ENCODE measurements at regions not wholly inside any gene's neighbourhood (a gene's known extent, or its start where the extent isn't known, plus 50 kb on each side); places are given as distances from the start of the nearest gene placed in this dataset.
"Not testable (repeated sequence)": the region's sequence is repeated elsewhere in the genome, so short reads cannot be mapped to it uniquely, and the experiment has no call there.

DNA sequence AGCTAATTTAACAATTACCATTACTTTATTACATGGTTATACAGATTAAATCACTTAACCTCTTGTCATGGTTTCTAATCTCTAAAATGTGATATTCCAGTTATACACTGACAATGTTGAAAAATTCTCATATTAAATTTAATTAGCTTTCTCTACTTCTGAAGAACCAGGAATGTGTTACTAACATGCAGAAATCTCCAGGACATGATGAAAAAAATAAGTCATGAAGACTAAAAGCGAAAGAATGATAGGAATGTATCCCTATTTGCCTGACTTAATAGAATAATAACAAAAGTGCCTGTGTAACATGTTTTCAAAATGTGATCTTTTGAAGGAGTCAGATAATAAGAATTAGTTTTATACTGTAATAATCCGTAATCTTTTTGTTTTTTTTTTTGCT, 2823.7 kb upstream of the PCDH20 start:
- DNase-seq (ENCODE audit: low read depth, low spot score) = no peak

DNA sequence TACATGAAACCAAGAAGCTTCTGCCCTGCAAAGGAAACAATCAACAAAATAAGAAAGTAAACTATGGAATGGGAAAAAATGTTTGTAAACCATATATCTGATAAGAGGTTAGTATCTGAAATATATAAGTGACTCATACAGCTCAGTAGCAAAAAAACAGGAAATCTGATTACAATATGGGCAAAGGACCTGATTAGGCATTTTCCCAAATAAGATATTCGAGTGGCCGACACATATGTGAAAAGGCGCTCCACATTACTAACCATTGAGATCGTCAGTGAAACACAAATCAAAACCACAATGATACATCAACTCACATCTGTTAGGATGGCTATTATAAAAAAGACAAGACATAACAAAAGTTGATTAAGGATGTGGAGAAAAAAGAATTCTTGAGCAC, 2818.6 kb upstream of the PCDH20 start:
- DNase-seq (ENCODE audit: low read depth, low spot score) = no peak

DNA sequence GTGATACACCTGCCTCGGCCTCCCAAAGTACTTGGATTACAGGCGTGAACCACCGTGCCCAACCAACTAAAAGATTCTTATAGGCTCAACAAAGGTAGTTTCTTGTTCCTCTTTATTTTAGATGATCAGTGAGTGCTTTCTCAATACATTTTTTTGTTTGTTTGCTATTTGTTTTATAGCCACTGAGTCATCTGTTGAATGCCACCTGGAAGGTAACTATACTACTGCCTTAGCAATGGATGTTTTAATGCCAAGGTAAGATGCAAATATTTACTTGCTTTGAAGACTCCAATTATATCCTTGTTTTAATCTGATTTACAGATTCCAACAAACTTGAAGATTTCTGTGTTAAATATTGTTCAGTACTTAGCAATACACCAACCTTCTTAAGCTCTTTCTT, 2807.4 kb upstream of the PCDH20 start:
- no peak for DNase-seq (ENCODE audit: low read depth, low spot score)

DNA sequence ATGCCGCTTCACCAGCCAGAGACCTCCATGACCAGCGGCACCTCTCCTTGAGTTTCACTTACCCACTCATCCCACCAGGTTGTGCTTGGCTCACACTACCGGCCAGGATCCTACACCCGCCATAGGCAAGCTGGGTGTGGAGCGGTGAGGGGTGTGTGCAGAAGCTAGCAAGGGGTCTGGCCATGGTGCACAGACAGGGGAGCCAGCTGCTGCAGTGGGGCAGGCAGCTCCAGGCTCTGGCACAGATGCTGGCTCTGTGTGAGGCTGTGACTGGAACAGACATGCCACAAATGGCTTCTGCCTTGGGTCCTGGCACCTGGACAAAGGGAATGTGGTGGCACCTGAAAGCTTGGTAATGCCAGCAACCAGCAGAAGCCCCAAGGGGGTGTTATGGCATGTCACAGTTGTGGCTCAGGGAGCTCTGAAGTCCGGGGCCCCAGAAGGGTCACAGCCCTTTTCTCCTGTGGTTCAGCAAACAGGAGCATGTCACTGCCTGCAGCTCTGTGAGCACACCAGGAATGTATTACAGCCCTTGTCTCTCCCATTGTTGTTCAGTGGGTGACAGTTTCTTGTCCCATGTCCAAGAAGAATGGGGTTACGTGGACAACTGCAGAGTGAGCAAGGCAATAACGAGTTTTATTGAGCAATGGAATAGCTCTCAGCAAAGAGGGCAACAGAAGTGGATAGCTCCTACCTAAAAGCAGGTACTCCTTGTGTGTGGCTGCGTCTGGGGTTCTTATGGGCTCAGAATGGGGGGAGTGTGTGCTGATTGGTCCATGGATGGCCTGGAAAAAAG, 2791.0 kb upstream of the PCDH20 start:
- no peak for DNase-seq (ENCODE audit: low read depth, low spot score)

DNA sequence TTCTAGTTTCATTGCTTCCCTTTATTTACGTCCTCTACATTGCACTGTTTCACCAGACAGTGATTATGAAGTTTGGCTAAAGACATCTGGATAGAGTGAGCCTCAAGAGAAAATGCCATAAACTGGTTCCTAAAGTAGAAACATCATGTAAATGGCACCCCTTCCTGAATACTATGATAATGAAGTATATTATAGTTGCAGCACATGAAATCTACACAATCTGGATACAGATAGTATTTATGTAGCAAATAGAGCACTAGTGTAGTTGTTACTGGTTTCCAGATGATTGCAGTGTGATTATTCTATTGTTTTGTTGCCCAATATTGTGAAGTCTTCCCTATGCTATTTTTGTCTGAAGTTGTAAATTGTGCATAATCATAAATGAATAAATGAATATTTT, 2786.9 kb upstream of the PCDH20 start:
- DNase-seq (ENCODE audit: low read depth, low spot score) = no peak

DNA sequence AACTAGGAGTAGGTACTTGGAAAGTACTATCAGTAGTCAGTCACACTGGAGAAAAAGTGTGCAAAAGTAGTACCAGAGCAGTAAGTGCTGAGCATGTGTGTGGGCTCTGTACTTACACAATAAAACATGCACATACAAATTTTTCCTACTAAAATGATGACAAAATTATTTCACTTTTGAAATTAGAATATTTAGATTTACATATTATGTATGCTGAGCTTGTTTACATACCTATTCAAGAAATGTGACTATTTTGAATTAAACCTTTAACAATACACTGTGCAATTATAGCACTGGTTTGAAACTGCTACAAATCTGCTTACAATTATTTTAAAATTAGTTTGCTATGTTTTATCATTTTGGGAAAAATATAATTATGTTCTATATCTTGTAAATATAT, 2781.6 kb upstream of the PCDH20 start:
- DNase-seq (ENCODE audit: low read depth, low spot score) = no peak

DNA sequence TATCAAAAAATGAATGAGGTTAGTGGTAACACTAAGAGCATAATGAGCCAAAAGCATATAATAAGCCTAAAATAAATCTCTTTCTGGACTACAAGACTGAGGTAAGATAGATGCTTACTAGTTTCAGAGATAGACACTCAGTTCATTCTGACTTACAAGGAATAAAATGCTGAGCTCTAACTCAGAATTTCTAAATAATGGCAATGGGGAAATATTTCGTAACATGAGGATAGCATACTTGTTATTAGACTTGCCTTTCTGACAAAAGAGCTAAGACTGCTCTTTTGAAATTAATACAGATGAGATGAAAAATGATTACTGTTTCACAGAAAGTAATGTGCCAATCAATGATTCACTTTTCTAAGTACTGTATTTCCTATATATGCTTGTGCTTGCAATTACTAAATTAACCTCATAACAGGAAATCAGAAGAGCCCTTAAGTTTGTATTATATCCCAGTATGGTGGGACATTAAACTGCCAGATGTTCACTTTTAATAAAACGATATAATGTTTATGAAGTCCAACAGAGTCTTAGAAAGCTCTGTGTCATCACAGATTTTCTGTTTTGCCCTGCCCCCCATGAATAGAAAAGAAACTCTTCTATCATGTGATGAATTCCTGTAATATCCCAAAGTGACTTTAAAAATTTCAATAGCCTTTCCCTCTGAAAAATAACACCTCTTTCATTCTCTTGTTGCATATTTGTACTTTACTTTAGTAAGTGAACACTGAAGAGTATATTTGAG, 2771.0 kb upstream of the PCDH20 start:
- no peak for DNase-seq (ENCODE audit: low read depth, low spot score)

DNA sequence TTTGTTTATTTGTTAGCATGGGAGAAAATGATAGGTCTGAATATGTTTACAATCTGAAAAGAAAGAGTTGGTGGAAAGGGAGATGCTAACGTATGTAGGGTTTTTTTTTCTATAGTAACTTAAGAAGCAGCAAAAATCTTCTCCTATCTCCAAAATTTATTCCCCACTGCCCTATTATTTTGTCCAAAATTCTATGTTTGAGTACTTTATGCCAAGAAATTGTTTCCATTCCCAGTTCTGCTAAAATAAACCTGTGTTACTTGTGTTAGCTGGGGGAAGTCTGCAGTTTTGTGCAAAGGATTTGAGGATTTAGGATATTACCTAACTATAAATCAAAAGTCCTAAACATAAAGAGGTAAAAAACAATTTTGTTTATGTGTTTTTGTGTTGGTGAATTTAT, 2770.4 kb upstream of the PCDH20 start:
- no peak for DNase-seq (ENCODE audit: low read depth, low spot score)

DNA sequence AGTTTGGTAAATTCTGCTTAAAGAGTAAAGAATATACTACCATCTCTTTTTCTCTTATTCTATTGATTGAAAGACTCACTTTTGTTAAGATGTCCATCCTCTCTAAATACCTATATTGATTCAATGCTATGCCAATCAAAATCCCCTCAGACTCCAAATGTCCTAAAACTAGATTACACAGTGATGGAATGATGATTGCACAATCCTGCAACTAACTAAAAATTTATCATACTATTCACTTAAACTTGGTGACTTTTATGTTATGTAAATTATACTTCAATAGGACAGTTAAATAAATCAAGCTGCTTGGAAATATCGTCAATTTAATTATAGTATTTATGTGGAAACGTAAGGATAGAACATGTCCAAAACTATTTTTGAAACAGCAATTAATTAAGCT, 2765.1 kb upstream of the PCDH20 start:
- DNase-seq (ENCODE audit: low read depth, low spot score) = no peak

DNA sequence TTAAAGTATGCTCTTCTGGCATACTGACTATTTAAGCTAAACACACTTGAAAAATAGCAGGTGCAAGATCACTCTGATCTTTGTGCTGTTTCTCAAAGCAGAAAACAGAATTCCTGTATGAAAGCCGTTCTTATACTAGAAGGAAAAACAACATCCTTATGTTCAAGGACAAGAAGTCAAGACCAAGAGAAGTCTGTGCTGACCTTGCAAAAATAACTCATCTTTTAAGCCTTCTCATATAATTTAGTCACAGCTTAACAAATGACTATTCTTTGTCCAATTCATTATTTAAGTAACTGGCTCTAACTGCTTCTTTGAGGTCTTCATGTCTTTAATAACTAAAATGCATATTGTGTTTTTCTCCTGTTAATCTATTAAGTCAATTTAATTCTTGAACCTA, 2750.2 kb upstream of the PCDH20 start:
- no peak for DNase-seq (ENCODE audit: low read depth, low spot score)

DNA sequence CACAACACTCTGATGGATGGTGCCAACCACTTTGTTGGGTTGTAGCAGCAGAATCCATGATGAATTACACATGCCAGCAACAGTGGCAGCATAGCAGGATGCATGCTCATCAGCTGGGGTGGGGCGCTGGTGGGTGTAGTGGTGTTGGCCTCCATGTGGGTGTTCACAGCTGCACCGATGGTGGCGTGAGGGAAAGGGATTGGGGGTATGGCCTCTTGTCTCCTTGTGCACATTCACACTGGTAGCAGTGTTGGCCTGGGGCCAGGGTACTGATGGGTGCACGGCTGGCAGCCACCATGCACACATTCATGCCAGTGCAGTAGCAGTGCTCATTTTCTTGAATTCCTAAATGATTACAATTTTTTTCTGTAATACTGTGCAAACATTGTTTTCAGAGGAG, 2748.8 kb upstream of the PCDH20 start:
- no peak for DNase-seq (ENCODE audit: low read depth, low spot score)

DNA sequence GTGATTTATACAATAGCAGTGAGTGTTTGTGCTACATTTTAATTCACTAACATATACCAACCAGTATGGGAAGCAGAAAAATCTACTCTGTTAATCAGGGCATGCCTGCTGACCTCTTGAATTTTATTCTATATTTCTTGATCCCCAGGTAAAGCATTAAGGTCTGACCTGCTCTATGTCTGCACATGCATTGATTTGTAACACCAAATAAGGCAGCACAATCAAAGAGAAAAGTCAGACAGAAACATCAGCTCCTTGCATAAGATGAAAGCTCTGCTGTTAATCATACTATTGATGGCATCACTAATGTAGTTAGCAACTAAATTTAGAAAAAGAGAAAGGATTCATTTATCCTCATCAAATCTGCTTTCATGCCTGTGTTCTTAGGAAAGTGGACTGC, 2744.8 kb upstream of the PCDH20 start:
- no peak for DNase-seq (ENCODE audit: low read depth, low spot score)

DNA sequence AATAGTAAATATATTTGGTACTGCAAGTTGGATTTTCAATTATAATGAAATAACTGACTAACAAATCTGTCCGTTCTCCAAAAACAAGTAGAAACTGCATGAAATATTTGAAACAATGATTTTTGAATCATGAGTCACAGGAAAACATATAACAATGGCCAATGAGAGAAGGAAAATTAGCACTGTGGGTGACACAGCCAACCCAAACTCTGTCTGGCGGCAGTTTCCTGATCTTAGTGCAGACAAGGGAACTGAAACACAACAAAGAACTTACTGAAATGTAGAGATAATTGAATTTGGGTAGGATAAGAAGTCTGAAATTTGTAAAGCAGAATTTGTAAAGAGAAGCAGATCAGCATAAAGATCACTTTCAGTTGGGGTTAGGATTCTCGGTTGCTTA, 2743.3 kb upstream of the PCDH20 start:
- no peak for DNase-seq (ENCODE audit: low read depth, low spot score)

DNA sequence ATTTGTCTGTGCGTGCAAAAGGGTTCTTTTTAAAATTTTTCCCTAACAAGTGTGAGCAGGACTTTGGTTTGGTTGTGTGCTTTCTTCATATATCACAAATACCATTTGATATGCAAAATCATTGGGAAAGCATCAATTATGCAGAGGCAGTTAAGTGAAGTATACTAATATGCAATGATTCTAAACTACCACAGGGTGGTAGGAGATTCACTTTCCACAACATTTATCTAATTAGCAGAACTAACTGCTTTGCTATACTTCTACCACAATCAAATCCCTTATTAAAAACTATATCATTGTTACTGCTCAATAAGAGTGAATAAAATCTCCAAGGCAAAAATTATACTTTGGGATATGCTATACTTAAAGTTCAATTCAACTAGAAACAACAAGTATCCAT, 2738.9 kb upstream of the PCDH20 start:
- DNase-seq (ENCODE audit: low read depth, low spot score) = no peak

DNA sequence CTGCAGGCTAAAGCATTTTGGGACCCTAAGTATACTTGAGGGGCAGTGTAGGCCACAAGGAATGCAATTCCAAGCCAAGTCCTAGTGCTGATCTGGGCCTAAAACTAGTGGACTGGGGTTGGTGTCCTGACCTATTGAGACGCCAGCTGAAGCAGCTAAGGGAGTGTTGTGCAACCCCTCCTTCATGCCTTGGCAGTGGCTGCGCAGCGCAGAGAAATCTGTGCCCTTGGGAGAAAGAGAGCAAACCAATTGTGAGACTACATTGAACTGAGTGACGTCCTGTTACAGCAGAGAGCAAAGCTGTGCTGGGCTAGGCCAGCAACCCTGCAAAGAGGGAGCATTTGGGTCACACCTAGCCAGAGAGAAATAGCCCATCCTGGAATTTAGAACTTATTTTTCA, 2715.0 kb upstream of the PCDH20 start:
- no peak for DNase-seq (ENCODE audit: low read depth, low spot score)

DNA sequence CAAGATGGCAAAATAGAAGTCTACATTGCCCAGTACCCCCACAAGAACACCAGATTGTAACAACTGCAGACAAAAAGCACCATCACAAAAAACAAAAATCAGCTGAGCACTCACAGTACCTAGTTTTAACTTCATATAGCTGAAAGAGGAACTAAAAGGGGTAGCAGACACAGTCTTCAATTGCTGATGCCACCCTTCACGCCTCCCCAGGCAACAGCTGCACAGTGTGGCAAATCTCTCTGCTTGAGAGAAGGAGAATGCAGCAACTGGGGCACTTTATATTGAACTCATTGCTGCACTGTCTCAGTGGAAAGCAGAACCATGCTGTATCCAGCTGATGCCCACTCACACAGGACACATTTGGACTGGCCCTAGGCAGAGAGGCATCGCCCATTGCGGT, 2714.5 kb upstream of the PCDH20 start:
- DNase-seq (ENCODE audit: low read depth, low spot score) = no peak

DNA sequence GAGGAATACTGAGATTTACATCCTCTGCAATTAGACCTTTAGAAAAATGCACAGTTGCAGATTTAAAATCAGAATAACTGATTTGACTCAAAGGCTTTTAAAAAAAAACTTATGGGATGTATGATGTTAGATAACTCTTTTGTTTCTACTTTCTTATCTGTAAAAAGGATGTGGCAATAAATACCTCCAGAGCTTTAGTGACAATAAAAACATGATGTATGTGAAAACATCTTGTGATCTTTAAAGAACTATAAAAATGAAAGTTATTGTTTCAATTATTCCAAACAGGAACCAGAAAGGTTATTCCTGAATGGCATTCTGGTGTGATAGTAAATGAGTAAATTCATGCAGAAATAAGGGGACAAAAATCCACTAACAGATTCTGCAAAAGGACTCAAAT, 2712.2 kb upstream of the PCDH20 start:
- no peak for DNase-seq (ENCODE audit: low read depth, low spot score)

DNA sequence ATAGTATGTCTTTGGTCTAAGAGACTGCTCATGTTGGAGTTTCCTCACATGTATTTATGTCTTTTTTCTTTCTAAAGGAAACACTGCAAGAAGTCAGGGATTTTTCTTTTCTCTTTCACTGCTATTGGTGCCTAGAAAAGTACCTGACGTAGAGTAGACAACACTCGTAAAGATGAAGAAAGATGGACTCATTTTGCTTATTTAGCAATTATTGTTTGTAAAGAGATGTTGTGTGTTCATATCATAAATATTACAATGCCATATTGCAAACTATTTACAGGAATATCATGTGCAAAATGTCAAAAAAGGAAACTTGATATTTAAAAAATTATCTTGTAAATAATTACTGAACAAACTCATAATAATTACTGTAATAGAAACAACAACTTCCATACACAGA, 2711.5 kb upstream of the PCDH20 start:
- no peak for DNase-seq (ENCODE audit: low read depth, low spot score)

DNA sequence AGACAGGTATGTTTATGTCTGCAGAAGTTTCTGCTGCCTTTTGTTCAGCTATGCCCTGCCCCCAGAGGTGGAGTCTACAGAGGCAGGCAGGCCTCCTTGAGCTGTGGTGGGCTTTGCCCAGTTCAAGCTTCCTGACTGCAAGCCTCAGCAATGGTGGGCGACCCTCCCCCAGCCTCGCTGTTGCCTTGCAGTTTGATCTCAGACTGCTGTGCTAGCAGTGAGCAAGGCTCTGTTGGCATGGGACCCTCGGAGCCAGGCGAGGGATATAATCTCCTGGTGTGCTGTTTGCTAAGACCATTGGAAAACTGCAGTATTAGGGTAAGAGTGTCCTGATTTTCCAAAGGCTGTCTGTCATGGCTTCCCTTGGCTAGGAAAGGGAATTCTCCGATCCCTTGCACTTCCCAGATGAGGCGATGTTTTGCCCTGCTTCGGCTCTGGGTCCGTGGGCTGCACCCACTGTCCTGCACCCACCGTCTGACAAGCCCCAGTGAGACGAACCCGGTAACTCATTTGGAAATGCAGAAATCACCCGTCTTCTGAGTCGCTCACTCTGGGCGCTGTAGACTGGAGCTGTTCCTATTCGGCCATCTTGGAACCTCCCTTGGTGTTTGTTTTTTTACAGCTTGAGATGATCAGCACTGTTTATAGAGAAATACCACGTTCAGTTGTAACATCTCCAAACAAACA, 2705.5 kb upstream of the PCDH20 start:
- not testable (repeated sequence) for DNase-seq (ENCODE audit: low read depth, low spot score)

DNA sequence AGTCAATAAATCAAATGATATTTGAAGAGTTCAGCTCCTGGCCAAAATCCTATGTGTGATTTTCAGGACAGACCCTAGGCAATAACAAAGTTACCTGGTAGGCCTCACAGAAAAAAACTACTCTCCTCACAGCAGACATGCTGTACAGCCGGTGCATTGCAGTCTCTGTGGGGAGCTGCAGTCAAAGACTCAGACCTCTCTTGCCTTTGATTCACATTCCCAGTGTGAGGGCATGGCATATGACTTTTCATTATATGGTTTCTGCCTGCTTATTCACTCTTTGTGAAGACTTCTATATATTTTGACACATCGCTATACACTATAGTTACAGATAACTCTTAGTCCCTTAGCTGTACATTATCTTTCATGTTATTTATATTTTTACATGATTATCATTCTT, 2684.3 kb upstream of the PCDH20 start:
- no peak for DNase-seq (ENCODE audit: low read depth, low spot score)

DNA sequence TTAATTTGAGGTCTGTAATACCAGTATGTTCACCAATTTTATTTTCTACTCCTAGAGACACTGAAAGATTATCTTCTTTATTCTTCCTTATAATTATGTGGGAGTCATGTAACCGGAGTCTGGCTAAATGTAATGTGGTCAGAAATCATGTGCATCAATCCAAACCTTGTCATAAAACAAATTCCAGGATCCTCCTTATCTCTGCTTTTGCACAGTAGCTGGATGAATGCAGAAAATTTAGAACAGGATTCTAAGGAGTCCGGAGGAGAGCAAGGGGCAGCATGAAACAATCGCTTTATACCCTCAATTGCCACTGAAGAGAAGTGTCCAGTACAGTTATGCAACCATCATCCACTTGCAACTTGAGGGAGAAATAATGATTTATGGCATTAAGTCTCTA, 2674.7 kb upstream of the PCDH20 start:
- DNase-seq (ENCODE audit: low read depth, low spot score) = no peak

DNA sequence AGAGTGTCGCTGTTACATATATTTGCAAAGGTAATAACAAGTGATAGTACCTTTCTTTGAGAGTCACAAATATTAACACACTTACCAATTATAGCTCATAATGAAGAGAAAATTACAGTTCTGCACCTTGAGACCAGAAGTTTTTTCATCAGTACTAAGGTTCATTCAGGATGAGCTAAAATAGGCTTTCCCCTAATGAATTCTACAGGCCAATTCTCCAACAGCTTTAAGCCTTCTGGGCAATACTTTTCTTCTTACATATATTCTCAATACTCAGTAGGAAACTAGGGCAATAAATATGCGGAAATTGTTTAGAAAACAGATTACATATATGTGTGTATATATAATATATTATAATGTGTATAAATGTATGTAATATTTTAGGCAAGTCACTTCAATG, 2672.8 kb upstream of the PCDH20 start:
- DNase-seq (ENCODE audit: low read depth, low spot score) = no peak

DNA sequence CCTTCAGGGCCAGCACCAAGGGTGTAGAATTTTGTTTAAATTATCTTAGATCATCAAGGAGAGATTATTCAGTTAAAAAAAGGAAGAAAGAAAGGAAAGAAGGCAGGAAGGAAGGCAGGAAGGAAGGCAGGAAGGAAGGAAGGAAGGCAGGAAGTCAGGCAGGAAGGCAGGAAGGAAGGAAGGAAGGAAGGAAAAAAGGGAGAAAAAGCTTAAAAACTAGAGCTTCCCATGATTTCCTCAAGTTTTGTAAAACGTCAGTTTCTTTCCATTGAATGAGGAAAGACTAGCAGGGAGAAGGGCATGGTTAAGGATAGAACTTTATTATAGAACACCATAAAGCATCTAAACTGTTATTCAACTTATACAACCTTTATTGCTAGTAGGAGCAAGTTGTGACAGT, 2672.0 kb upstream of the PCDH20 start:
- no peak for DNase-seq (ENCODE audit: low read depth, low spot score)

Measured in brain pericyte (primary cell).